ENCODE measurements at regions not wholly inside any gene's neighbourhood (a gene's known extent, or its start where the extent isn't known, plus 50 kb on each side); places are given as distances from the start of the nearest gene placed in this dataset.

- POLR2A ChIA-PET, result no interaction called here
- Histone ChIP-seq H3K9me3 (no peaks in the 10 kb centered on the region), H3K4me1 (no peaks in the 10 kb centered on the region), H3K4me3 (ENCODE audit: low read depth, low read length) (no peak overlapping the region), H3K36me3 (ENCODE audit: control insufficient read depth, insufficient read depth, low read length) (no peaks in the 10 kb centered on the region), H3K27me3 (replicated peaks; ENCODE audit: control insufficient read depth, insufficient read depth, low read length) (peaks cover 3% of the 10 kb centered on the region; the same call in 1 of the 2 replicates)
- Mint-ChIP-seq H3K27me3 (ENCODE audit: insufficient read depth, unreplicated experiment) (peaks cover 39% of the 10 kb centered on the region), H3K4me1 (ENCODE audit: low read depth, unreplicated experiment) (no peaks in the 10 kb centered on the region), H3K36me3 (ENCODE audit: insufficient read depth, unreplicated experiment) (no peaks in the 10 kb centered on the region), H3K9me3 (ENCODE audit: unreplicated experiment) (no peaks in the 10 kb centered on the region), H3K4me3 (ENCODE audit: unreplicated experiment) (no peak overlapping the region), H3K27ac (ENCODE audit: unreplicated experiment) (no peak overlapping the region)
- CTCF ChIA-PET, result no interaction called here
- TF ChIP-seq CTCF (IDR thresholded peaks at IDR 0.05; ENCODE audit: insufficient read depth in 1 of 2, low read depth in 1 of 2, low read length in 1 of 2, severe bottlenecking in 1 of 2, unreplicated experiment in 1 of 2), result no peak
- no peak for DNase-seq
- intact Hi-C loops (cut with micrococcal nuclease; ENCODE audit: unreplicated experiment), result no loop called here
- BruUV-seq (replicated peaks), result no TSS peak
Measured at GRCh38 chr13:112132142-112132541, 65.2 kb downstream of the SOX1 start.

GRCh38 chr13:112132619-112133018, 65.7 kb downstream of the SOX1 start:
- no peak overlapping the region for H3K4me3 ChIP-seq (ENCODE audit: low read depth, low read length)
- intact Hi-C loops (cut with micrococcal nuclease; ENCODE audit: unreplicated experiment), result no loop called here
- no peaks in the 10 kb centered on the region for H3K9me3 Mint-ChIP-seq (ENCODE audit: unreplicated experiment)
- no peak for TF ChIP-seq CTCF (IDR thresholded peaks at IDR 0.05; ENCODE audit: insufficient read depth in 1 of 2, low read depth in 1 of 2, low read length in 1 of 2, severe bottlenecking in 1 of 2, unreplicated experiment in 1 of 2)
- H3K9me3 ChIP-seq, result no peaks in the 10 kb centered on the region
- no peak for DNase-seq
- no peak overlapping the region for H3K27ac Mint-ChIP-seq (ENCODE audit: unreplicated experiment)
- no peaks in the 10 kb centered on the region for H3K4me1 ChIP-seq
- no peaks in the 10 kb centered on the region for H3K36me3 ChIP-seq (ENCODE audit: control insufficient read depth, insufficient read depth, low read length)
- ChIA-PET CTCF (no interaction called here), POLR2A (no interaction called here)
- BruUV-seq (replicated peaks), result no TSS peak
- peaks cover 37% of the 10 kb centered on the region for H3K27me3 Mint-ChIP-seq (ENCODE audit: insufficient read depth, unreplicated experiment)
- H3K36me3 Mint-ChIP-seq (ENCODE audit: insufficient read depth, unreplicated experiment), result no peaks in the 10 kb centered on the region
- no peak overlapping the region for H3K4me3 Mint-ChIP-seq (ENCODE audit: unreplicated experiment)
- H3K27me3 ChIP-seq (replicated peaks; ENCODE audit: control insufficient read depth, insufficient read depth, low read length), result peaks cover 3% of the 10 kb centered on the region; the same call in 1 of the 2 replicates
- H3K4me1 Mint-ChIP-seq (ENCODE audit: low read depth, unreplicated experiment), result no peaks in the 10 kb centered on the region

- intact Hi-C loops (cut with micrococcal nuclease; ENCODE audit: unreplicated experiment), result no loop called here
- no peak overlapping the region for H3K4me3 Mint-ChIP-seq (ENCODE audit: unreplicated experiment)
- peaks cover 29% of the 10 kb centered on the region for H3K27me3 Mint-ChIP-seq (ENCODE audit: insufficient read depth, unreplicated experiment)
- Histone ChIP-seq H3K9me3 (no peaks in the 10 kb centered on the region), H3K4me3 (ENCODE audit: low read depth, low read length) (no peak overlapping the region), H3K36me3 (ENCODE audit: control insufficient read depth, insufficient read depth, low read length) (no peaks in the 10 kb centered on the region), H3K4me1 (no peaks in the 10 kb centered on the region), H3K27me3 (replicated peaks; ENCODE audit: control insufficient read depth, insufficient read depth, low read length) (peaks cover 3% of the 10 kb centered on the region; the same call in 1 of the 2 replicates)
- H3K36me3 Mint-ChIP-seq (ENCODE audit: insufficient read depth, unreplicated experiment), result no peaks in the 10 kb centered on the region
- TF ChIP-seq CTCF (IDR thresholded peaks at IDR 0.05; ENCODE audit: insufficient read depth in 1 of 2, low read depth in 1 of 2, low read length in 1 of 2, severe bottlenecking in 1 of 2, unreplicated experiment in 1 of 2), result no peak
- no TSS peak for BruUV-seq (replicated peaks)
- ChIA-PET CTCF (no interaction called here), POLR2A (no interaction called here)
- no peaks in the 10 kb centered on the region for H3K4me1 Mint-ChIP-seq (ENCODE audit: low read depth, unreplicated experiment)
- H3K9me3 Mint-ChIP-seq (ENCODE audit: unreplicated experiment), result no peaks in the 10 kb centered on the region
- H3K27ac Mint-ChIP-seq (ENCODE audit: unreplicated experiment), result no peak overlapping the region
- DNase-seq, result no peak
Measured at GRCh38 chr13:112133499-112134390, 66.8 kb downstream of the SOX1 start.
